H9 (cell line): ENCODE measurements at regions not wholly inside any gene's neighbourhood (a gene's known extent, or its start where the extent isn't known, plus 50 kb on each side); places are given as distances from the start of the nearest gene placed in this dataset.

ENCODE experiments used
- DNase-seq: peaks from one replicate; pipeline ENCODE4 v3.0.0-alpha.2; 2017
- H2AFZ ChIP-seq: one replicate; pipeline ENCODE4 v1.6.1; 2013; ENCODE audit warnings: mild to moderate bottlenecking, low read length, control low read depth, moderate library complexity
- H2AK5ac ChIP-seq: 2 replicates; pipeline ENCODE4 v1.6.1; 2013; ENCODE audit warnings: low read length, control low read depth, mixed read lengths; ENCODE audit not compliant: insufficient read length
- H2BK120ac ChIP-seq: one replicate; pipeline ENCODE4 v1.6.1; 2013; ENCODE audit warnings: low read depth, mild to moderate bottlenecking, low read length, control low read depth, inconsistent platforms; ENCODE audit not compliant: poor library complexity, severe bottlenecking
- H2BK12ac ChIP-seq: 2 replicates; pipeline ENCODE4 v1.6.1; 2013; ENCODE audit warnings: low read length, control low read depth, mixed read lengths, low read depth; ENCODE audit not compliant: insufficient read length
- H2BK15ac ChIP-seq: 2 replicates; pipeline ENCODE4 v1.6.1; 2013; ENCODE audit warnings: low read depth, low read length, control low read depth
- H2BK20ac ChIP-seq: one replicate; pipeline ENCODE4 v1.6.1; 2013; ENCODE audit warnings: low read depth, mild to moderate bottlenecking, low read length, control low read depth, inconsistent platforms; ENCODE audit not compliant: poor library complexity, severe bottlenecking
- H2BK5ac ChIP-seq: 2 replicates; pipeline ENCODE4 v1.6.1; 2013; ENCODE audit warnings: low read length, control low read depth, mixed read lengths; ENCODE audit not compliant: insufficient read length
- H3K14ac ChIP-seq: 2 replicates; pipeline ENCODE4 v1.6.1; 2013; ENCODE audit warnings: low read length, control low read depth; ENCODE audit not compliant: insufficient read depth
- H3K18ac ChIP-seq: 2 replicates; pipeline ENCODE4 v1.6.1; 2013; ENCODE audit warnings: low read depth, mild to moderate bottlenecking, mixed read lengths, low read length, control low read depth; ENCODE audit not compliant: insufficient read length
- H3K23ac ChIP-seq: 2 replicates; pipeline ENCODE4 v1.6.1; 2013; ENCODE audit warnings: low read length, control low read depth, mixed read lengths, low read depth; ENCODE audit not compliant: insufficient read length
- H3K23me2 ChIP-seq: 2 replicates; pipeline ENCODE4 v1.6.1; 2013; ENCODE audit warnings: low read depth, mild to moderate bottlenecking, mixed read lengths, low read length, control low read depth; ENCODE audit not compliant: insufficient read length, poor library complexity, severe bottlenecking
- H3K27ac ChIP-seq: 2 replicates; pipeline ENCODE4 v1.5.1; 2013; ENCODE audit warnings: low read length, control low read depth, mixed read lengths, low read depth; ENCODE audit not compliant: insufficient read length
- H3K27me3 ChIP-seq: 2 replicates; pipeline ENCODE4 v1.6.1; 2013; ENCODE audit warnings: low read length, control low read depth, inconsistent platforms; ENCODE audit not compliant: insufficient read depth
- H3K4ac ChIP-seq: 2 replicates; pipeline ENCODE4 v1.6.1; 2013; ENCODE audit warnings: low read depth, mild to moderate bottlenecking, control low read depth, inconsistent platforms, low read length, moderate library complexity
- H3K4me1 ChIP-seq: 2 replicates; pipeline ENCODE4 v1.6.1; 2013; ENCODE audit warnings: low read length, control low read depth, inconsistent platforms; ENCODE audit not compliant: insufficient read depth
- H3K4me2 ChIP-seq: 2 replicates; pipeline ENCODE4 v1.6.1; 2013; ENCODE audit warnings: low read length, control low read depth, mixed read lengths; ENCODE audit not compliant: insufficient read length, insufficient read depth
- H3K56ac ChIP-seq: 2 replicates; pipeline ENCODE4 v1.6.1; 2013; ENCODE audit warnings: low read depth, mild to moderate bottlenecking, mixed read lengths, low read length, control low read depth; ENCODE audit not compliant: insufficient read length
- H3K79me1 ChIP-seq: 2 replicates; pipeline ENCODE4 v1.6.1; 2013; ENCODE audit warnings: low read depth, mild to moderate bottlenecking, moderate library complexity, low read length, control low read depth, inconsistent platforms; ENCODE audit not compliant: insufficient read depth, poor library complexity, severe bottlenecking
- H3K79me2 ChIP-seq: 2 replicates; pipeline ENCODE4 v1.6.1; 2013; ENCODE audit warnings: low read length, control low read depth, inconsistent platforms; ENCODE audit not compliant: insufficient read depth
- H3K9ac ChIP-seq: 2 replicates; pipeline ENCODE4 v1.6.1; 2013; ENCODE audit warnings: low read length, control low read depth, mixed read lengths; ENCODE audit not compliant: insufficient read length; ENCODE audit errors: extremely low read depth
- H3K9me3 ChIP-seq: one replicate; pipeline ENCODE4 v1.6.1; 2013; ENCODE audit warnings: low read depth, low read length, inconsistent platforms; ENCODE audit not compliant: control insufficient read depth
- H3T11ph ChIP-seq: one replicate; pipeline ENCODE4 v1.6.1; 2013; ENCODE audit warnings: mild to moderate bottlenecking, low read length, control low read depth, inconsistent platforms
- H4K20me1 ChIP-seq: one replicate; pipeline ENCODE4 v1.6.1; 2013; ENCODE audit not compliant: control insufficient read depth, insufficient read length, insufficient read depth
- H4K5ac ChIP-seq: 2 replicates; pipeline ENCODE4 v1.6.1; 2013; ENCODE audit warnings: low read depth, mild to moderate bottlenecking, mixed read lengths, low read length, control low read depth; ENCODE audit not compliant: insufficient read length
- H4K8ac ChIP-seq: replicated peaks from 2 replicates; pipeline ENCODE4 v1.6.1; 2013; ENCODE audit warnings: low read length, control low read depth, mixed read lengths, low read depth; ENCODE audit not compliant: insufficient read length
- H4K91ac ChIP-seq: 2 replicates; pipeline ENCODE4 v1.6.1; 2013; ENCODE audit warnings: low read depth, mild to moderate bottlenecking, moderate library complexity, mixed read lengths, low read length, control low read depth; ENCODE audit not compliant: insufficient read length
- H3K27ac Mint-ChIP-seq, 3 experiments: 2 replicates in 2 of 3; 3 replicates in 1 of 3; pipeline ENCODE4 v1.8.0; 2020 to 2021; ENCODE audit warnings: mixed read lengths in 3 of 3, mild to moderate bottlenecking in 1 of 3, moderate library complexity in 1 of 3
- H3K27me3 Mint-ChIP-seq: 2 replicates; pipeline ENCODE4 v1.8.0; 2021; ENCODE audit warnings: low read depth, mild to moderate bottlenecking, moderate library complexity, mixed read lengths
- H3K36me3 Mint-ChIP-seq, 3 experiments: 2 replicates in 2 of 3; 3 replicates in 1 of 3; pipeline ENCODE4 v1.8.0; 2020 to 2021; ENCODE audit warnings: low read depth in 3 of 3, mixed read lengths in 3 of 3; ENCODE audit not compliant: insufficient read depth in 1 of 3
- H3K4me1 Mint-ChIP-seq, 2 experiments: 2 replicates each; pipeline ENCODE4 v1.8.0; 2020; ENCODE audit warnings: mixed read lengths in 2 of 2
- H3K4me3 Mint-ChIP-seq, 2 experiments: 2 replicates in 1 of 2; 3 replicates in 1 of 2; pipeline ENCODE4 v1.8.0; 2020 to 2021; ENCODE audit warnings: mild to moderate bottlenecking in 2 of 2, mixed read lengths in 2 of 2, moderate library complexity in 1 of 2
- H3K9me3 Mint-ChIP-seq, 2 experiments: 2 replicates in 1 of 2; 3 replicates in 1 of 2; pipeline ENCODE4 v1.8.0; 2020; ENCODE audit warnings: mild to moderate bottlenecking in 2 of 2, mixed read lengths in 2 of 2, moderate library complexity in 1 of 2
- CTCF ChIP-seq: fragments of 200-600 bp; sonication (generic); conservative IDR thresholded peaks from 3 replicates; pipeline ENCODE4 v1.8.0; 2021; ENCODE audit warnings: antibody characterized with exemption, mild to moderate bottlenecking
- WGBS: extraction: QIAGEN DNeasy Blood & Tissue Kit; methylation state at CpG from one replicate; pipeline ENCODE4 v1.1.7; 2013; ENCODE audit warnings: missing lambda C conversion rate, low lambda C conversion rate, mixed read lengths; ENCODE audit not compliant: insufficient read length; ENCODE audit errors: extremely low coverage; 5-methylcytosine and 5-hydroxymethylcytosine counted together

GRCh38 chr10:20622531-20623211, 274.4 kb downstream of the NEBL start:
- Histone ChIP-seq H3T11ph (no peak overlapping the region), H2BK15ac (no peak overlapping the region), H2BK20ac (no peak overlapping the region), H2AK5ac (no peak overlapping the region), H3K4ac (no peak overlapping the region), H4K8ac (no peak overlapping the region), H3K9ac (no peak overlapping the region), H4K91ac (no peak overlapping the region), H3K4me2 (no peak overlapping the region), H2BK120ac (no peak overlapping the region), H2BK12ac (no peak overlapping the region), H3K56ac (no peak overlapping the region), H2AFZ (no peak overlapping the region), H3K27me3 (no peaks in the 10 kb centered on the region; the same call in 1 of the 2 replicates), H3K23me2 (no peaks in the 10 kb centered on the region), H4K5ac (no peak overlapping the region), H4K20me1 (no peaks in the 10 kb centered on the region), H3K79me1 (no peaks in the 10 kb centered on the region), H2BK5ac (no peak overlapping the region), H3K4me1 (no peaks in the 10 kb centered on the region; the same call in 1 of the 2 replicates), H3K9me3 (no peaks in the 10 kb centered on the region), H3K14ac (no peak overlapping the region), H3K79me2 (no peaks in the 10 kb centered on the region), H3K27ac (no peak overlapping the region), H3K23ac (no peak overlapping the region), H3K18ac (no peak overlapping the region)
- WGBS: no CpG with 5 or more reads among the region's 6 CpGs
- H3K9me3 Mint-ChIP-seq: no peaks in the 10 kb centered on the region
- H3K27ac Mint-ChIP-seq: no peak overlapping the region
- no peak for DNase-seq
- peaks cover 0 to 2% (median 0%) of the 10 kb centered on the region in 3 experiments; a peak in 1 of 7 replicates for H3K36me3 Mint-ChIP-seq
- H3K4me1 Mint-ChIP-seq: peaks cover 0 to 4% of the 10 kb centered on the region in 2 experiments; a peak in 1 of 4 replicates
- H3K27me3 Mint-ChIP-seq: no peaks in the 10 kb centered on the region
- H3K4me3 Mint-ChIP-seq: no peak overlapping the region
- no peak for TF ChIP-seq CTCF
